ENCODE measurements at regions not wholly inside any gene's neighbourhood (a gene's known extent, or its start where the extent isn't known, plus 50 kb on each side); places are given as distances from the start of the nearest gene placed in this dataset.

GRCh38 chr15:93929375-93930094 is 301.8 kb upstream of the MCTP2 start:
- no peaks in the 10 kb centered on the region for H3K36me3 ChIP-seq (ENCODE audit: control insufficient read depth in 2 of 4, insufficient read depth in 4 of 4, low read length in 3 of 4)
- H3K27ac ChIP-seq (ENCODE audit: low read depth, low read length) = no peak overlapping the region
- no peaks in the 10 kb centered on the region for H3K79me2 ChIP-seq (ENCODE audit: control insufficient read depth in 1 of 2, insufficient read depth in 2 of 2, low read length in 2 of 2)
- no peaks in the 10 kb centered on the region for H3K79me1 ChIP-seq (ENCODE audit: low read depth, low read length)
- no peak overlapping the region for H3K4ac ChIP-seq (replicated peaks; ENCODE audit: insufficient read length, low read depth, low read length)
- no peaks in the 10 kb centered on the region for H3K23me2 ChIP-seq (ENCODE audit: low read depth, low read length)
- no peak overlapping the region for H2AK5ac ChIP-seq (ENCODE audit: low read depth, low read length)
- no peaks in the 10 kb centered on the region for H4K20me1 ChIP-seq (replicated peaks in 1 of 2; ENCODE audit: control insufficient read depth in 1 of 2, insufficient read depth in 2 of 2, low read length in 2 of 2)
- 0 out of 7 replicates have a peak, but pooled peaks cover 0 to 4% (median under 1%) of the 10 kb centered on the region in 4 experiments for H3K4me1 ChIP-seq (replicated peaks in 1 of 4; ENCODE audit: control insufficient read depth in 3 of 4, insufficient read depth in 4 of 4, low read length in 3 of 4)
- POLR2A ChIA-PET (ENCODE audit: partially characterized antibody) = no interaction called here
- no peaks in the 10 kb centered on the region for H3K9me3 ChIP-seq (ENCODE audit: insufficient read depth in 2 of 2, low read depth in 1 of 2, low read length in 1 of 2)
- H3K4me3 ChIP-seq (ENCODE audit: extremely low read depth in 1 of 4, insufficient read depth in 2 of 4, low read depth in 3 of 4, low read length in 4 of 4) = peak overlapping the region in 1 of 4 experiments; percentile 5; a peak in 1 of 8 replicates
- CTCF ChIA-PET (ENCODE audit: partially characterized antibody) = interaction anchor here (1.5 kb wide), 1 partner anchor 32 kb away, joined by 5 read pairs; no protein-coding TSS in a partner anchor
- no peak overlapping the region for H4K91ac ChIP-seq (replicated peaks; ENCODE audit: insufficient read length, low read length)
- no peak overlapping the region for H2BK5ac ChIP-seq (ENCODE audit: low read depth, low read length)
- no peak overlapping the region for H3K9ac ChIP-seq (replicated peaks in 1 of 4; ENCODE audit: extremely low read depth in 1 of 4, low read depth in 3 of 4, low read length in 3 of 4)
- no peak overlapping the region for H2BK12ac ChIP-seq (ENCODE audit: low read depth, low read length)
- DNase-seq (ENCODE audit: low read depth in 1 of 2, low spot score in 2 of 2) (peak in 1 of 2 experiments; percentile 13), FAIRE-seq (peak; percentile 32)
- H4K5ac ChIP-seq (ENCODE audit: insufficient read length, low read depth, low read length) = no peak overlapping the region
- H3K14ac ChIP-seq (ENCODE audit: insufficient read length) = no peak overlapping the region
- H3K27me3 ChIP-seq (replicated peaks in 1 of 4; ENCODE audit: control insufficient read depth in 3 of 4, extremely low read depth in 1 of 4, insufficient read depth in 3 of 4, low read length in 3 of 4) = no peaks in the 10 kb centered on the region
- no peak overlapping the region for H3K56ac ChIP-seq (replicated peaks; ENCODE audit: insufficient read length, low read depth, low read length)
- WGBS, 2 experiments (ENCODE audit: extremely low coverage in 1 of 2, insufficient coverage in 1 of 2, insufficient read length in 1 of 2, insufficient replicate concordance in 2 of 2, low coverage in 1 of 2, low lambda C conversion rate in 2 of 2, missing lambda C conversion rate in 1 of 2) = 79% methylated on average over 7 of the region's 7 CpGs; no CpG with 5 or more reads in 1 of the 2 experiments
- no peak overlapping the region for H2BK15ac ChIP-seq (ENCODE audit: low read length)
- H2BK120ac ChIP-seq (replicated peaks; ENCODE audit: low read depth, low read length) = no peak overlapping the region
- TF ChIP-seq SAP30 (IDR thresholded peaks at IDR 0.05; ENCODE audit: insufficient read depth, insufficient replicate concordance, low read length) (no peak), BCL11A (IDR thresholded peaks at IDR 0.05; ENCODE audit: low read depth in 2 of 2, low read length in 2 of 2) (no peak), CBX5 (IDR thresholded peaks at IDR 0.05; ENCODE audit: low read depth, low read length) (no peak)
- no peak overlapping the region for H3K4me2 ChIP-seq (ENCODE audit: insufficient read depth in 1 of 2, low read depth in 2 of 2, low read length in 2 of 2)
- H2AFZ ChIP-seq (ENCODE audit: low read length) = no peak overlapping the region
- H3K18ac ChIP-seq (ENCODE audit: extremely low read depth, low read length) = no peak overlapping the region
- no peak overlapping the region for H4K8ac ChIP-seq (ENCODE audit: extremely low read depth, insufficient read depth, low read length)
- H2BK20ac ChIP-seq (ENCODE audit: low read length) = no peak overlapping the region
- no peak overlapping the region for H3K23ac ChIP-seq (ENCODE audit: insufficient read length)

Data from H1 (cell line).